Prostate gland (tissue), 2 donors: ENCODE measurements at regions not wholly inside any gene's neighbourhood (a gene's known extent, or its start where the extent isn't known, plus 50 kb on each side); places are given as distances from the start of the nearest gene placed in this dataset.

Source experiments
- POLR2AphosphoS5 ChIP-seq: sonication (generic); formaldehyde crosslinking; IDR thresholded peaks from one replicate; pipeline ENCODE4 v1.6.1; 2017; ENCODE audit warnings: antibody characterized with exemption
- TF ChIP-seq, protein P1 (sequence below), 4 experiments: fragments of 200-600 bp in 2 of 4; fragments of 450-650 bp in 2 of 4; sonication (generic) in 2 of 4; IDR thresholded peaks; 1 replicate in 3 of 4; 2 replicates in 1 of 4; pipeline ENCODE4 v1.5.1; 2016 to 2019; ENCODE audit warnings: antibody characterized with exemption in 4 of 4, mild to moderate bottlenecking in 2 of 4, moderate library complexity in 2 of 4

DNA sequence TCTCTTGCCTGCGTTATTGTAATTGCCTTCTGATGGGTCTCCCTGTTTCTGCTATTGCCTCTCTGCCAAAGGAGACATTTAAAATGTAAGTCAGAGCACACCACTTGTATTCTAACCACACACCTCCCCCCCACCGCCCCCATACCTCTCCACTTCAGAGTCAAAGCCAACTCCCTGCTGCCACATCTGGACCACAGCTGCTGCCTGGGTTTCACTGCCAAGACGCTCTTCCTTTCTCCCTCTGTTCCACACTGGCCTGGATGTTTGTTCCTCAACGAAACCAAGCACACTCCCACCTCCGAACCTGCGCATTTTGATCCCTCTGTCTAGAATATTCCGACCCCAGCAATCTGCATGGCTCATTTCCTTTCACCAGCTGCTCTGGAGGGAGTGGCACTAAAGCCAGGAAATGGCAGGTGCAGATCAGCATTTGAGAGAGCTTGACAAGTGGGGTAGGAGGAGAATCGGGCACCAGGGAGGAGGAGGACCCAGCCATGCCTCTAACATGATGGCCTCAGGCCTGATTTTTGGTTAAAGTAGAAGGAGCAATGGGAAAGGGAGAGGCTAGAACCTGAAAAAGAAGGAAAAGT, 92.4 kb upstream of the HS3ST2 start:
- TF ChIP-seq, protein P1, sequence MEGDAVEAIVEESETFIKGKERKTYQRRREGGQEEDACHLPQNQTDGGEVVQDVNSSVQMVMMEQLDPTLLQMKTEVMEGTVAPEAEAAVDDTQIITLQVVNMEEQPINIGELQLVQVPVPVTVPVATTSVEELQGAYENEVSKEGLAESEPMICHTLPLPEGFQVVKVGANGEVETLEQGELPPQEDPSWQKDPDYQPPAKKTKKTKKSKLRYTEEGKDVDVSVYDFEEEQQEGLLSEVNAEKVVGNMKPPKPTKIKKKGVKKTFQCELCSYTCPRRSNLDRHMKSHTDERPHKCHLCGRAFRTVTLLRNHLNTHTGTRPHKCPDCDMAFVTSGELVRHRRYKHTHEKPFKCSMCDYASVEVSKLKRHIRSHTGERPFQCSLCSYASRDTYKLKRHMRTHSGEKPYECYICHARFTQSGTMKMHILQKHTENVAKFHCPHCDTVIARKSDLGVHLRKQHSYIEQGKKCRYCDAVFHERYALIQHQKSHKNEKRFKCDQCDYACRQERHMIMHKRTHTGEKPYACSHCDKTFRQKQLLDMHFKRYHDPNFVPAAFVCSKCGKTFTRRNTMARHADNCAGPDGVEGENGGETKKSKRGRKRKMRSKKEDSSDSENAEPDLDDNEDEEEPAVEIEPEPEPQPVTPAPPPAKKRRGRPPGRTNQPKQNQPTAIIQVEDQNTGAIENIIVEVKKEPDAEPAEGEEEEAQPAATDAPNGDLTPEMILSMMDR (IDR thresholded peaks at IDR 0.05): no peak
- no peak for TF ChIP-seq POLR2AphosphoS5
